ENCODE measurements at regions not wholly inside any gene's neighbourhood (a gene's known extent, or its start where the extent isn't known, plus 50 kb on each side); places are given as distances from the start of the nearest gene placed in this dataset.

DNA sequence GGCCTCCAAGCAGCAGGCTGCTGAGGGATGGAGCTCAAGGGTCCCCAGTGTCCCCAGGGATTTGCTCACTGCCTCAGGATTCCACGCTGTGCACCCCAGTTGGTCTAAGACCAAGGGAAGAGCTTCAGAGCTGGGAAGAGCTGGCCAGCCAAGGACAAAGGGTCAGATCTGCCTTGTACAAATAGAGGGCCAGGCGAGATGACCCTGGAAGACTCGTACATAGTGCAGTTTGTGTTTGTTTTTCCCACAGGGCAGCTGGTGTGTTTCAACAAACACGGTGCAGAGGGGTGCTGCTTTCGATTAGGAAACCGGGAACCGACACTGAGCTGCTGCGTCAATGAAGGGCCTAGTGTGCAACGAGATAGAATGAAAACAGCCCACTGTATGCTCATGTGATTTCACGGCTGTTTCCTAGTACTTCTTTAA lies 56.1 kb upstream of the TRPM1 start:
- TF ChIP-seq, protein P1, sequence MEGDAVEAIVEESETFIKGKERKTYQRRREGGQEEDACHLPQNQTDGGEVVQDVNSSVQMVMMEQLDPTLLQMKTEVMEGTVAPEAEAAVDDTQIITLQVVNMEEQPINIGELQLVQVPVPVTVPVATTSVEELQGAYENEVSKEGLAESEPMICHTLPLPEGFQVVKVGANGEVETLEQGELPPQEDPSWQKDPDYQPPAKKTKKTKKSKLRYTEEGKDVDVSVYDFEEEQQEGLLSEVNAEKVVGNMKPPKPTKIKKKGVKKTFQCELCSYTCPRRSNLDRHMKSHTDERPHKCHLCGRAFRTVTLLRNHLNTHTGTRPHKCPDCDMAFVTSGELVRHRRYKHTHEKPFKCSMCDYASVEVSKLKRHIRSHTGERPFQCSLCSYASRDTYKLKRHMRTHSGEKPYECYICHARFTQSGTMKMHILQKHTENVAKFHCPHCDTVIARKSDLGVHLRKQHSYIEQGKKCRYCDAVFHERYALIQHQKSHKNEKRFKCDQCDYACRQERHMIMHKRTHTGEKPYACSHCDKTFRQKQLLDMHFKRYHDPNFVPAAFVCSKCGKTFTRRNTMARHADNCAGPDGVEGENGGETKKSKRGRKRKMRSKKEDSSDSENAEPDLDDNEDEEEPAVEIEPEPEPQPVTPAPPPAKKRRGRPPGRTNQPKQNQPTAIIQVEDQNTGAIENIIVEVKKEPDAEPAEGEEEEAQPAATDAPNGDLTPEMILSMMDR (IDR thresholded peaks at IDR 0.05; ENCODE audit: insufficient read depth, low read depth, low read length) = no peak
- CTCF ChIA-PET = interaction anchor here (1.3 kb wide), 1 partner anchor 13 kb away, joined by 3 read pairs; no protein-coding TSS in a partner anchor
- Histone ChIP-seq H3K27me3 (ENCODE audit: control insufficient read depth, insufficient read depth, low read length) (peaks cover 10% of the 10 kb centered on the region), H3K36me3 (ENCODE audit: control insufficient read depth, insufficient read depth, low read length) (no peaks in the 10 kb centered on the region), H3K4me3 (ENCODE audit: low read depth, low read length) (no peak overlapping the region)
- no peak for DNase-seq (ENCODE audit: low read depth)
- POLR2A ChIA-PET = no interaction called here

DNA sequence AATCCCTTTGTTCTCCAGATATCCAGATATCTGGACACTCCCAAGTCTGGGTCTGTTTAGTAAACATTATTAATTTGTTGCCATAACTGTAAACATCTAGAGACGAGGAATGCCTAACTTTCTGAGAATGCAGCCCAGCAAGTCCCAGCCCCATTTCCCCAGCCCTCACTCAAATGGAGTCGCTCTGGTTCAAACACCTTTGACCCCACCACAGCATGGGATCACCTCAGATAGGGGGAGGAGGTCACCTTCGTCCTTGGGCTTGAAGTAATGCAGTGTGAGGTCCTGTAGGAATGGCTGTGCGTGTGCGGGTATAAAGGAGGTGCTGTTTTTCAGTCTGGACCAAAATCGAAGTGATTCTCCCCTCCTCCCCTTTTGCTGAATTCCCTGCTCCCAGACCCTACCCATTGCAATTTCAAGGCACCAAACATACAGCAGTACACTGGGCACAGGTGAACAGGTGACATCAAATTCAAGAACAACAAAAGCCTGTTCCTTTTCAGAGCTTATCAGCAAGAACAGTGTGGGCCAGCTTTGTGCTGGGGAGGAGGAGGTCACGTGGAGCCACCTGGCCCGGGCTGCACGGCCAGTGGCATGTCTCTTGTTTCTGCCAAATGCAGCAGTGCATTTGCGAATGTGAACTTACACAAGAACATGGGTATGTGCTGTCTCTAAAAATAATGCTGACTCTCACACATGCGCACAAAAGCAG lies 57.5 kb upstream of the TRPM1 start:
- TF ChIP-seq, protein P1 (IDR thresholded peaks at IDR 0.05; ENCODE audit: insufficient read depth, low read depth, low read length) = no peak
- Histone ChIP-seq H3K36me3 (ENCODE audit: control insufficient read depth, insufficient read depth, low read length) (no peaks in the 10 kb centered on the region), H3K4me3 (ENCODE audit: low read depth, low read length) (no peak overlapping the region), H3K27me3 (ENCODE audit: control insufficient read depth, insufficient read depth, low read length) (peaks cover 8% of the 10 kb centered on the region)
- ChIA-PET CTCF (no interaction called here), POLR2A (no interaction called here)
- DNase-seq (ENCODE audit: low read depth) = no peak

DNA sequence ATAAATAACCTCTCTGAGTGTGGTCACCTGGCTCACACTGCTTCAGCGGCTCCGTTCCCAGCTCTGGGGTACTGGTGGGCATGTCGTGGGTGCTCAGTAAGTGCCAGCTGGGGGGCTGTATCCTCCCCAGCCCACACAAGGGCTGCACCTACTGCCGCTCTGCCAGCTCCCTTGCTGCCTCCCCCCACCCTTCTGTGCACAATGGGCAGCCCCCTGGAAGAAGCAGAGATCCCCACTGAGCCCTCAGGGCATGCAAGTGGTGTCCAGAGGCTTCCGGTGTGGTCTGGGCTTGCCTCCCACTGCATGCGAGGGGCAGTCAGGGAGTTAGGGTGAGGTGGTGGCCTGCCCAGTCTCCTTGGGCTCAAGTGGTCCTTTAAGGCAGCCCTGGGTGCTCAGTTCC lies 58.3 kb upstream of the TRPM1 start:
- DNase-seq (ENCODE audit: low read depth) = no peak
- no peak overlapping the region for H3K4me3 ChIP-seq (ENCODE audit: low read depth, low read length)
- no peaks in the 10 kb centered on the region for H3K36me3 ChIP-seq (ENCODE audit: control insufficient read depth, insufficient read depth, low read length)
- ChIA-PET CTCF (interaction anchor here (0.7 kb wide), 1 partner anchor 192 kb away, joined by 3 read pairs; no protein-coding TSS in a partner anchor), POLR2A (no interaction called here)
- peaks cover 6% of the 10 kb centered on the region for H3K27me3 ChIP-seq (ENCODE audit: control insufficient read depth, insufficient read depth, low read length)
- TF ChIP-seq, protein P1 (IDR thresholded peaks at IDR 0.05; ENCODE audit: insufficient read depth, low read depth, low read length) = no peak

DNA sequence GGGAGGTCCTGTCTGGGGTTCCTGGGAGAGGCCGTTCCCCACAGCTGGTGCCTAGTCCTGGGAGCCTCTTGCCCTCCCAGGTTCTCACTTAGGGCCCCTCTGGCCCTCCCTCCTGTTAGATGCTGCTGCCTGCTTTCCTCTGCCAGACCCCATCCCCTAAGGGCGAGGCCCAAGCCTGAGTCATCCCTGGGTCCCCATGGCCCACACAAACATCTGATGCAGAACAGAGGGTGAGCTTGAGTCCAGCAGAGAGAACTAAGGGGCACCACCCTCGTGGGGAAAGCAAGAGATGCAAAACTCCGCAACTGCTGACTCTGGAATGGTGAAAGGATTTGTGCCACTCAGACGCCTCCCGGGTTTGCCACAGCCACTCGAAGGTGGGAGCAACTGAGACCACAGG lies 58.8 kb upstream of the TRPM1 start:
- ChIA-PET CTCF (interaction anchor here (0.7 kb wide), 1 partner anchor 193 kb away, joined by 3 read pairs; no protein-coding TSS in a partner anchor), POLR2A (no interaction called here)
- H3K36me3 ChIP-seq (ENCODE audit: control insufficient read depth, insufficient read depth, low read length) = no peaks in the 10 kb centered on the region
- no peak overlapping the region for H3K4me3 ChIP-seq (ENCODE audit: low read depth, low read length)
- DNase-seq (ENCODE audit: low read depth) = no peak
- TF ChIP-seq, protein P1 (IDR thresholded peaks at IDR 0.05; ENCODE audit: insufficient read depth, low read depth, low read length) = no peak
- peaks cover 5% of the 10 kb centered on the region; the same call in 1 of the 2 replicates for H3K27me3 ChIP-seq (ENCODE audit: control insufficient read depth, insufficient read depth, low read length)

DNA sequence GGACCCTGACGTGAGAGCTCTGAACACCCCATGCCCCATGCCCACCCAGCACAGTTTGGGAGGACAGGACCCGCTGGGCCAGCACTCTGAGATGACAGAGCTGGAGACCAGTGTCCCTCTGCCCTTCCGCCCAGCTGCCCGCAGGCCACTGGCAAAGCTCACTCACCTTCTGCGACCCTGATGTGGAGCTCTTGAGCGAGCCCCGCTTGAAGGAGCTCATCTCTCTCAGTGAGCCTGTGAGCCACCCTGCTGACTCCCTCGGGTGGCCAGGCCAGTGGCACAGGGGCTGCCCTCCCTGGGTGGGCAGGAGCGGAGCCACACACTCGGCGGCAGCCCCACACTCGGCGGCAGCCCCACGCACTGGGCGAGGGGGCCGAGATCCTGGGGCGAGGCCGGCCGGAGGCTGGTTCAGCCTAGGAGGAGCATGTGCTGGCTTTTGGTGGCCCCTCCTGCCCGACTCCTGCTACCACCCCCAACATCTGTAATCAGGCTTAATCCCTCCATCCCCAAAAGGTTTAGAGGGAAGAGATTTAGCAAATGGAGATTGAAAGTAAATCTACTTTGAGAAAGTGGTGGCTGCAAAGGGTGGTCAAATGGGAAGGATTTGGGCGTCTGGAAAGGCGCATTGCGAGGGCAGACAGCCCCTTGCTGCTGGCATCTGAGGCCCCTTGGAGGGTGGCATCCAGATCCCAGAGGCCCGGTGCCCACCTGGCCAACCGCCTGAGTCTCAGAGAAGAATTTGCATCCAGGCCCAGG lies 59.4 kb upstream of the TRPM1 start:
- TF ChIP-seq, protein P1 (IDR thresholded peaks at IDR 0.05; ENCODE audit: insufficient read depth, low read depth, low read length) = no peak
- POLR2A ChIA-PET = no interaction called here
- DNase-seq (ENCODE audit: low read depth) = no peak
- Histone ChIP-seq H3K36me3 (ENCODE audit: control insufficient read depth, insufficient read depth, low read length) (no peaks in the 10 kb centered on the region), H3K4me3 (ENCODE audit: low read depth, low read length) (no peak overlapping the region), H3K27me3 (ENCODE audit: control insufficient read depth, insufficient read depth, low read length) (peaks cover 5% of the 10 kb centered on the region; the same call in 1 of the 2 replicates)
- CTCF ChIA-PET = interaction anchor here (0.7 kb wide), 1 partner anchor 193 kb away, joined by 3 read pairs; no protein-coding TSS in a partner anchor
